ENCODE measurements at regions not wholly inside any gene's neighbourhood (a gene's known extent, or its start where the extent isn't known, plus 50 kb on each side); places are given as distances from the start of the nearest gene placed in this dataset.

- WGBS, 2 experiments (ENCODE audit: insufficient coverage in 1 of 2, insufficient read length in 1 of 2) = 92 to 97% methylated on average over 12 to 21 of the region's 21 CpGs
- no peak for TF ChIP-seq CTCF (conservative IDR thresholded peaks at IDR 0.05)
- Histone ChIP-seq H3K9ac (ENCODE audit: extremely low read depth, low read length, poor library complexity, severe bottlenecking) (no peak overlapping the region), H3K27ac (ENCODE audit: low read depth, low read length) (no peak overlapping the region), H3K27me3 (ENCODE audit: control insufficient read depth, insufficient read depth, low read length, poor library complexity, severe bottlenecking) (no peaks in the 10 kb centered on the region), H3K36me3 (ENCODE audit: control insufficient read depth, insufficient read depth, low read length) (no peaks in the 10 kb centered on the region), H3K4me1 (ENCODE audit: control insufficient read depth, insufficient read depth, low read length) (no peaks in the 10 kb centered on the region), H3K4me3 (ENCODE audit: low read length) (no peak overlapping the region), H3K9me3 (ENCODE audit: control insufficient read depth, low read length) (no peaks in the 10 kb centered on the region)
- no peaks in the 10 kb centered on the region for H3K9me3 Mint-ChIP-seq
- H3K4me3 Mint-ChIP-seq = no peak overlapping the region
- DNase-seq = no peak
- no peak overlapping the region for H3K27ac Mint-ChIP-seq
- peaks cover 4% of the 10 kb centered on the region for H3K4me1 Mint-ChIP-seq
- H3K27me3 Mint-ChIP-seq (ENCODE audit: insufficient read depth) = no peaks in the 10 kb centered on the region
- no peaks in the 10 kb centered on the region for H3K36me3 Mint-ChIP-seq (ENCODE audit: low read depth)
Observed at GRCh38 chr4:166274136-166274761, 401.2 kb downstream of the TLL1 start.

DNA sequence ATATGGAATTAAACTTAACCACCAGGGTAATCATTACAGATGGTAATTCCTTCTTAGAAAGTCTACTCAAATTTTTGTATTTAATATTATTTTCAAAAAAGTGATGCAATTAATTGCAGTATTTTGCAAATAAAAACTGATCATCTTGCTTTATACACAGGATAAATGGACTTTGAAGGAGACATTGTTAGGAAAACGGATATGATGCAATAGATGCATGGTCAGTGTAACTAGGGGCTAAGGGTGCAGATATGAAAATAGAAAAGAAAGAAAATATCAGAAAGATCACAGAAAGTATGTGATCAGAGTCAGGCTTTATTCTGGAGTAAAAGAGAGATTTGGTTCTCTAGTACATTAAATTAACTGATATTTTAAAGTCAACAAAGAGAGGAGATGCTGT, 401.7 kb downstream of the TLL1 start:
- 85 to 91% methylated on average over 1 of the region's 1 CpG for WGBS, 2 experiments (ENCODE audit: insufficient coverage in 1 of 2, insufficient read length in 1 of 2)
- Histone ChIP-seq H3K4me3 (ENCODE audit: low read length) (no peak overlapping the region), H3K36me3 (ENCODE audit: control insufficient read depth, insufficient read depth, low read length) (no peaks in the 10 kb centered on the region), H3K9me3 (ENCODE audit: control insufficient read depth, low read length) (no peaks in the 10 kb centered on the region), H3K27me3 (ENCODE audit: control insufficient read depth, insufficient read depth, low read length, poor library complexity, severe bottlenecking) (no peaks in the 10 kb centered on the region), H3K9ac (ENCODE audit: extremely low read depth, low read length, poor library complexity, severe bottlenecking) (no peak overlapping the region), H3K27ac (ENCODE audit: low read depth, low read length) (no peak overlapping the region), H3K4me1 (ENCODE audit: control insufficient read depth, insufficient read depth, low read length) (no peaks in the 10 kb centered on the region)
- no peak for DNase-seq
- TF ChIP-seq CTCF (conservative IDR thresholded peaks at IDR 0.05) = no peak
- H3K27me3 Mint-ChIP-seq (ENCODE audit: insufficient read depth) = no peaks in the 10 kb centered on the region
- H3K36me3 Mint-ChIP-seq (ENCODE audit: low read depth) = no peaks in the 10 kb centered on the region
- H3K4me3 Mint-ChIP-seq = no peak overlapping the region
- H3K4me1 Mint-ChIP-seq = peaks cover 6% of the 10 kb centered on the region
- H3K27ac Mint-ChIP-seq = no peak overlapping the region
- no peaks in the 10 kb centered on the region for H3K9me3 Mint-ChIP-seq

- Mint-ChIP-seq H3K4me3 (no peak overlapping the region), H3K27ac (no peak overlapping the region), H3K36me3 (ENCODE audit: low read depth) (no peaks in the 10 kb centered on the region), H3K4me1 (peaks cover 6% of the 10 kb centered on the region), H3K9me3 (no peaks in the 10 kb centered on the region), H3K27me3 (ENCODE audit: insufficient read depth) (no peaks in the 10 kb centered on the region)
- WGBS, 2 experiments (ENCODE audit: insufficient coverage in 1 of 2, insufficient read length in 1 of 2) = 78 to 97% methylated on average over 1 of the region's 1 CpG
- no peaks in the 10 kb centered on the region for H3K36me3 ChIP-seq (ENCODE audit: control insufficient read depth, insufficient read depth, low read length)
- no peak overlapping the region for H3K9ac ChIP-seq (ENCODE audit: extremely low read depth, low read length, poor library complexity, severe bottlenecking)
- TF ChIP-seq CTCF (conservative IDR thresholded peaks at IDR 0.05) = no peak
- H3K27ac ChIP-seq (ENCODE audit: low read depth, low read length) = no peak overlapping the region
- H3K4me3 ChIP-seq (ENCODE audit: low read length) = no peak overlapping the region
- no peaks in the 10 kb centered on the region for H3K27me3 ChIP-seq (ENCODE audit: control insufficient read depth, insufficient read depth, low read length, poor library complexity, severe bottlenecking)
- no peaks in the 10 kb centered on the region for H3K9me3 ChIP-seq (ENCODE audit: control insufficient read depth, low read length)
- no peak for DNase-seq
- no peaks in the 10 kb centered on the region for H3K4me1 ChIP-seq (ENCODE audit: control insufficient read depth, insufficient read depth, low read length)
Observed at GRCh38 chr4:166277401-166277800, 404.4 kb downstream of the TLL1 start.

Data from endodermal cell (in vitro differentiated cells).